ENCODE measurements at regions not wholly inside any gene's neighbourhood (a gene's known extent, or its start where the extent isn't known, plus 50 kb on each side); places are given as distances from the start of the nearest gene placed in this dataset.
"Not testable (repeated sequence)": the region's sequence is repeated elsewhere in the genome, so short reads cannot be mapped to it uniquely, and the experiment has no call there.

DNA sequence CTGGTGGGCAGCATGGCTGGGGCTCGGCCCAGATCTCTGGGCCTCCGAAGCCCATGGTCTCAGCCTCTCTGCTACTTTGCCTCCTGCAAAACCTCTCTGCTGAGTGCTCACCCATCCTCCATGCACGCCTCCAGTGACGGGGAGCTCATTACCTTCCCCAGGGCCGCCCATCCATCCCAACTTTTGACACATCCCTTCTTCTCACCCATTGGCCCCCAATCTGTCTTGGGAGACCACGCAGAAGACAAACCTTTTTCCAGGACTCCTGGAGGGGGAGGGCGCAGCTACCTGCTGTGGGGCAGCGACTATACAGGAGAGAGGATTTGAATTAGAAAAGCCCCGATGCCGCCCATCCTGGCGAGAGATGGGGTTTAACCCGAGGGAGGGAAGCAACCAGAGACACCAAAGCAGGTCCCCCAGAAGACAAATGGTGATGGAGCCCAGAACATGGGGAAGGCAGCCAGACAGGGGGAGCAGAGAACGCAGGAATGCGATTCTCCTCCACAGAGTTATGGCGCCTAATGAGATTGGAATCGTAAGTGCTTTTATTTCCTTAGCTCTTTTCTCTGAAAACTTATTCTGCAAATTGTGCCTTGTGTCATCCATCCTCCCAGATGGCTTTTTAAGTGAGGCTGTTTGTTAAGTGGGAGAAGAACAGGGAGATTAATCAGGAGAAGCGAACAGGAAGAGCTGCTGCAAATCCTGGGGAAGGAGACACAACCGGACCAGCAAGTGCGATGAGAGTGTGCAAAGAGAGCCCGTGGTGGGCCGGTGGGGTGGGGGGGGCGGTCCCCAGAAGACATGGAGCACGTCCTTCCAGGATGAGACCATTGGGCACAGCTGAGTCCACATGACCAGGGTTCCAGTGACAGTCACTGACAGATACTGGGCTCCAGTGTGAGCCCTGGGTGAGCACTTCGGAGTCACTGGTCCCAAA lies 623.5 kb downstream of the MATN1 start:
- 83% methylated on average over 24 of the region's 24 CpGs for WGBS
- DNase-seq (ENCODE audit: low read depth in 6 of 9, low spot score in 9 of 9) = no peak
- no peaks in the 10 kb centered on the region for H3K27me3 ChIP-seq (ENCODE audit: control insufficient read depth in 2 of 2, insufficient read depth in 1 of 2, low read length in 1 of 2)

DNA sequence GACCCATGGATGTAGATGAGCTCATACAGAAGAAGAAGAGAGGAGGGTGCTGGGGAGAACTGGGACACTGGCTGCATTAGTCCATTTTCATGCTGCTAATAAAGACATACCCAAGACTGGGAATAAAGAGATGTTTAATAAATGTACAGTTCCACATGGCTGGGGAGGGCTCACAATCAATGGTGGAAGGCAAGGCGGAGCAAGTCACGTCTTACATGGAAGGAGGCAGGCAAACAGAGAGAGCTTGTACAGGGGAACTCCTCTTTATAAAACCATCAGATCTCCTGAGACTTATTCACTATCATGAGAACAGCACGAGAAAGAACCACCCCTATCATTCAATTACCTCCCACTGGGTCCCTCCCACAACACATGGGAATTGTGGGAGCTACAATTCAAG lies 625.5 kb downstream of the MATN1 start:
- DNase-seq (ENCODE audit: low read depth in 6 of 9, low spot score in 9 of 9); H3K4me3 ChIP-seq (ENCODE audit: low read length in 2 of 2); H3K9me3 ChIP-seq (ENCODE audit: control insufficient read depth in 2 of 2, insufficient read depth in 1 of 2, low read length in 1 of 2); H3K27me3 ChIP-seq (ENCODE audit: control insufficient read depth in 2 of 2, insufficient read depth in 1 of 2, low read length in 1 of 2); H3K4me1 ChIP-seq (ENCODE audit: control insufficient read depth in 2 of 2, insufficient read depth in 2 of 2, low read length in 2 of 2); H3K36me3 ChIP-seq (ENCODE audit: control insufficient read depth in 2 of 2, insufficient read depth in 2 of 2, low read length in 1 of 2); H3K27ac ChIP-seq (ENCODE audit: low read depth in 1 of 2, low read length in 1 of 2): not testable (repeated sequence)
- WGBS = 92% methylated on average over 3 of the region's 3 CpGs

More for the DNA sequence above, 623.5 kb downstream of the MATN1 start:
- no peaks in the 10 kb centered on the region for H3K9me3 ChIP-seq (ENCODE audit: control insufficient read depth in 2 of 2, insufficient read depth in 1 of 2, low read length in 1 of 2)
- no peaks in the 10 kb centered on the region for H3K4me1 ChIP-seq (ENCODE audit: control insufficient read depth in 2 of 2, insufficient read depth in 2 of 2, low read length in 2 of 2)
- no peak overlapping the region for H3K4me3 ChIP-seq (ENCODE audit: low read length in 2 of 2)
- no peaks in the 10 kb centered on the region for H3K36me3 ChIP-seq (ENCODE audit: control insufficient read depth in 2 of 2, insufficient read depth in 2 of 2, low read length in 1 of 2)
- no peak overlapping the region for H3K27ac ChIP-seq (ENCODE audit: low read depth in 1 of 2, low read length in 1 of 2)

DNA sequence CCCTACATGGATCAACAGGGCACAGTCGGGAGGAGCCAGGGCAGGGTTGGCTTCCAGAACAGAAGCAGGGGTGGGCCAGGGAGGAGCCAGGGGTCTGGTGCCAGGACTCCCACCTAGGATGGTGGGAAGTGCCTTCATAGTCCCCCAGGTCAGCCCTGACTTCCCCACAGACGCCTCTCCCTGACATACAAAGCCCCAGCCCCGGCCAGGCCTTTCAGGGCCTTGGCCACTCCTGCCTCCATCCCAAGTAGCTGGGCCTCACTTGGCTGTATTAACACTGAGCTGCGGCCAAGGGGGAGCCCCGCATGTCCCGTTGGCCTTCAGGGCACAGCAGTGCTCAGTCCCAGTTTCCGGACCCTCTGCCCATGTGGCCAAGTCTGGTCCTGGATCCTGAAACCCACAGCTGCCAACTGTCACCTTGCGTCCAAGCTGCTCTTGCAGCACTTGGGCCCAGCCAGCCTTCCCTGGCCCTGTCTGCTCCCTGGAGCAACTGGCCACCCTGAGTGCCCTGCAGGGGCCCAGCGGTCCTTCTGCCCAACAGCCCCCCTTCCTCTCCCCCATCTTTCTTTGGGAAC lies 627.8 kb downstream of the MATN1 start:
- H3K27me3 ChIP-seq (ENCODE audit: control insufficient read depth in 2 of 2, insufficient read depth in 1 of 2, low read length in 1 of 2) = no peaks in the 10 kb centered on the region
- 96% methylated on average over 9 of the region's 9 CpGs for WGBS
- no peak overlapping the region for H3K27ac ChIP-seq (ENCODE audit: low read depth in 1 of 2, low read length in 1 of 2)
- peaks cover 1 to 20% of the 10 kb centered on the region in 2 donors for H3K9me3 ChIP-seq (ENCODE audit: control insufficient read depth in 2 of 2, insufficient read depth in 1 of 2, low read length in 1 of 2)
- H3K4me3 ChIP-seq (ENCODE audit: low read length in 2 of 2) = no peak overlapping the region
- no peak for DNase-seq (ENCODE audit: low read depth in 6 of 9, low spot score in 9 of 9)
- no peaks in the 10 kb centered on the region for H3K4me1 ChIP-seq (ENCODE audit: control insufficient read depth in 2 of 2, insufficient read depth in 2 of 2, low read length in 2 of 2)
- H3K36me3 ChIP-seq (ENCODE audit: control insufficient read depth in 2 of 2, insufficient read depth in 2 of 2, low read length in 1 of 2) = no peaks in the 10 kb centered on the region

DNA sequence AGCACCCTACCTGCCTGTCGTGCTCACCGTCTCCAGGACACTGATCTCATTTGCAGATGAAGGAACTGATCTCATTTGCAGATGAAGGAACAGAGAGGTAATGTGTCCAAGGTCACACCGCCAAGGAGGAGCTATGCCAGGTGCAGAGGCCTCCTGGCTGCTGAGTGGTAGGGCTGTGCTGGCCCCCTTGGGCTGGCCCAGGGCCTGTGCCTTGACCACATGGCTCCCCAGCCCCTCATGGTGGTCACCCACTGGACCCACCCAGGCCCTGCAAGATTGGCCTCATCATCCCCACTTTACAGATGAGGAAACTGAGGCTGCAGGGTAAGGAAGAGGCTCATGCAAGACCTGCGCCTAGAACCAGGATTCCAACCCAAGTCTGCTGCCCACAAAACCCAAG lies 628.3 kb downstream of the MATN1 start:
- Histone ChIP-seq H3K27ac (ENCODE audit: low read depth in 1 of 2, low read length in 1 of 2) (no peak overlapping the region), H3K9me3 (ENCODE audit: control insufficient read depth in 2 of 2, insufficient read depth in 1 of 2, low read length in 1 of 2) (peaks cover 2 to 20% of the 10 kb centered on the region in 2 donors), H3K36me3 (ENCODE audit: control insufficient read depth in 2 of 2, insufficient read depth in 2 of 2, low read length in 1 of 2) (no peaks in the 10 kb centered on the region), H3K4me3 (ENCODE audit: low read length in 2 of 2) (no peak overlapping the region), H3K4me1 (ENCODE audit: control insufficient read depth in 2 of 2, insufficient read depth in 2 of 2, low read length in 2 of 2) (no peaks in the 10 kb centered on the region), H3K27me3 (ENCODE audit: control insufficient read depth in 2 of 2, insufficient read depth in 1 of 2, low read length in 1 of 2) (no peaks in the 10 kb centered on the region)
- no peak for DNase-seq (ENCODE audit: low read depth in 6 of 9, low spot score in 9 of 9)
- 96% methylated on average over 4 of the region's 4 CpGs for WGBS

DNA sequence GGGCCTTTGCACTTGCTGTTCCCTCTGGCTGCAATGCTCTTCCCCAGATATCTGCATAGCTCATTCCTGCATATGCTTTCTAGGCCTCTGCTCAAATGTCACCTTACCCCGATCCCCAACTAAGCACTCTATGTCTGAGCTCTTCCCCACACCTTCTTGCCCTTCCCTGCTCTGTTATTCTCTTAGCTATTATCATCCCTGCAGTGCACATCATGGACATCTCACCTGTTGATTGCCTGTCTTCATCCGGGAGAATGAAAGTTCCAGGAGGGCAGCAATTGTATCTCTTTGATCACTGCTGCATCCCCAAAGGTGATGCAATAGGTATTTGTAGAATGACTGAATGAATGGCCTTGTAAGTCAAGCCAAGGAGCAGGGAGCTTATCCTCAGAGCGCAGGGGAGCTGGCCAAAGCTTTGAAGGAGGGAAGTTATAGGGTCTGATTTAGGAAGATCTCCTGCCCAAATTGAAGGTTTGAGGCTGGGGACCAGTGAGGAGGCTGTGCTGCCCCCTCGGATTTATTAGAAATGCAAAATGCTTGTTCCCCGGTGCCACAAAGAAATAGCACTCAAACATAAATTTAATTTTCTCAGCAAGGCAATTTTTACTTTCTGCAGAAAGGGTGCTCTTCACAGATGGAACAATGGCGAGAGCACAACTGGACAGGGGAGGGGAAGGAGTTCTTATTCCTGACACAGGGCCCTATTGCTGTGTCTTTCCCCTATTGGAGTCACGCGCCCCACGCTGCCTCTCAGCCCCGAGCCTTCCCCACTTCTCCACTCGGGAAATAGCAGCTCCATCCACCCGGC lies 631.1 kb downstream of the MATN1 start:
- Histone ChIP-seq H3K4me1 (ENCODE audit: control insufficient read depth in 2 of 2, insufficient read depth in 2 of 2, low read length in 2 of 2) (no peaks in the 10 kb centered on the region), H3K9me3 (ENCODE audit: control insufficient read depth in 2 of 2, insufficient read depth in 1 of 2, low read length in 1 of 2) (peaks cover 2 to 20% of the 10 kb centered on the region in 2 donors)
- no peak for DNase-seq (ENCODE audit: low read depth in 6 of 9, low spot score in 9 of 9)

DNA sequence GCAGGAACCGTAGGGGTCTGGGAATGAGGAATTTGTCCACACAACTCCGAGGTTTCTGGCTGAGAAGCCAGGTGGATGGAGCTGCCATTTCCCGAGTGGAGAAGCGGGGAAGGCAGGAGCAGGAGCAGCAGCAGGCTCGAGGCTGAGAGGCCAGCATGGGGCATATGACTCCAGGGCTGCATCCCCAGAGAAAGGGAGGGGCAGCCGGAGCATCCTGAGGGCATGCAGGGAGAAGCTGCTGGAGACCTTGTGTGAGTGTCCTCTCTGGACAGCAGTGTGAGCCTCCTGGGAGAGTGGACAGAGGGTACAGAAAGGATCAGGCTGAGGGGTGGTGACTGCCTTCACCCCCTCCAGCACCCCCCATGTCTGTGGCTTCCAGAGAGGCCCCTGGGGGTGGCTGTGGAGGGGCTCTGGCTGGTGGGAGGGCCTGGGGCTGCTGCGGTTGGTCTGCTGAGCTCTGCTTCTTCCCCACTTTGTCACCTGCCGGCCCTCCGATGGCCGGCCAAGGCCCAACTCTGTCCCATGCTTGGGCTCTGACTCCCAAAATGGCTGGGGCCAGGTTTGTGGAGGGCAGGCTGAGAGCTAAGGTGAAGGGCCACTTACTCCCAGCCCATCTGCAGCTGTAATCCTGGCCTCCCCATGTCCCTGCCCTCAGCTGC lies 633.1 kb downstream of the MATN1 start:
- Histone ChIP-seq H3K4me3 (ENCODE audit: low read length in 2 of 2) (no peak overlapping the region), H3K9me3 (ENCODE audit: control insufficient read depth in 2 of 2, insufficient read depth in 1 of 2, low read length in 1 of 2) (peaks cover 2 to 20% of the 10 kb centered on the region in 2 donors), H3K36me3 (ENCODE audit: control insufficient read depth in 2 of 2, insufficient read depth in 2 of 2, low read length in 1 of 2) (no peaks in the 10 kb centered on the region), H3K27me3 (ENCODE audit: control insufficient read depth in 2 of 2, insufficient read depth in 1 of 2, low read length in 1 of 2) (peaks cover 0 to 5% of the 10 kb centered on the region in 2 donors), H3K27ac (ENCODE audit: low read depth in 1 of 2, low read length in 1 of 2) (no peak overlapping the region), H3K4me1 (ENCODE audit: control insufficient read depth in 2 of 2, insufficient read depth in 2 of 2, low read length in 2 of 2) (no peaks in the 10 kb centered on the region)
- WGBS = 90% methylated on average over 10 of the region's 10 CpGs
- DNase-seq (ENCODE audit: low read depth in 6 of 9, low spot score in 9 of 9) = no peak

More for the DNA sequence above, 631.1 kb downstream of the MATN1 start:
- Histone ChIP-seq H3K27ac (ENCODE audit: low read depth in 1 of 2, low read length in 1 of 2) (no peak overlapping the region), H3K36me3 (ENCODE audit: control insufficient read depth in 2 of 2, insufficient read depth in 2 of 2, low read length in 1 of 2) (no peaks in the 10 kb centered on the region), H3K4me3 (ENCODE audit: low read length in 2 of 2) (no peak overlapping the region), H3K27me3 (ENCODE audit: control insufficient read depth in 2 of 2, insufficient read depth in 1 of 2, low read length in 1 of 2) (no peaks in the 10 kb centered on the region)
- 94% methylated on average over 12 of the region's 12 CpGs for WGBS

DNA sequence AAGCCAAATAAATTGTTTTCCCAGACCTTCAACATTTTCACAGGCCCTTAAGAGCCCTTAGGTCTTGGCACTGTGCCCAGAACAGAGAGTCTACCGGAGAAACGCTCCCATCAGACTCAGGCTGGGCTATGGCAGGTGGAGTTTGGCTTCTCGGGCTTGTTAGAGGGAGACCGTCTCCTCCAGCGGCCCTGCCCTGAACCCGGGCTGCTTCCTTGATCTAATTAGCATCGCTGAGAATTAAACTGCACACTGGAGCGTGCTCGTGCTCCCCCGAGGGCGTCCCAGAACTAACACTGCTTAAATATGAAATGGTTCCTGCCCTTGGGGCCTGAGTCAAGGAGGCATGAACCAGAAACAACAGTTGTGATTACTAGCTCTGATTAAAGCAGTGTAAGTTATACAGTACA lies 634.4 kb downstream of the MATN1 start:
- no peaks in the 10 kb centered on the region for H3K4me1 ChIP-seq (ENCODE audit: control insufficient read depth in 2 of 2, insufficient read depth in 2 of 2, low read length in 2 of 2)
- no peak for DNase-seq (ENCODE audit: low read depth in 6 of 9, low spot score in 9 of 9)
- WGBS = 81% methylated on average over 11 of the region's 11 CpGs

DNA sequence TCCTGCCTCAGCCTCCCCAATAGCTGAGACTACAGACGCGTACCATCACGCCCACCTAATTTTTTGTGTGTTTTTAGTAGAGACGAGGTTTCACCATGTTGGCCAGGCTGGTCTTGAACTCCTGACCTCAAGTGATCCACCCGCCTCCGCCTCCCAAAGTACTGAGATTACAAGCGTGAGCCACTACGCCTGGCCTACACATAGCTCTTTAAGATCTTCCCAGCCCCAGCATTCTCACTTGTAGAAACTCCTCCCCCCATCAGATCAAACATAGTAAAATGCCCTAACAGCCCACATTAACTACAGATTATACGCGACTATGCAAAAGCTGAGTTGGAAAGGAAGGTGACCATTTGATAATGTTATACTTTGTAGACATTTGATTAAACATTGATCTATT lies 634.8 kb downstream of the MATN1 start:
- Histone ChIP-seq H3K4me3 (ENCODE audit: low read length in 2 of 2) (no peak overlapping the region), H3K27ac (ENCODE audit: low read depth in 1 of 2, low read length in 1 of 2) (no peak overlapping the region), H3K36me3 (ENCODE audit: control insufficient read depth in 2 of 2, insufficient read depth in 2 of 2, low read length in 1 of 2) (no peaks in the 10 kb centered on the region), H3K9me3 (ENCODE audit: control insufficient read depth in 2 of 2, insufficient read depth in 1 of 2, low read length in 1 of 2) (peaks cover 2 to 16% of the 10 kb centered on the region in 2 donors), H3K4me1 (ENCODE audit: control insufficient read depth in 2 of 2, insufficient read depth in 2 of 2, low read length in 2 of 2) (no peaks in the 10 kb centered on the region), H3K27me3 (ENCODE audit: control insufficient read depth in 2 of 2, insufficient read depth in 1 of 2, low read length in 1 of 2) (peaks cover 0 to 5% of the 10 kb centered on the region in 2 donors)
- no peak for DNase-seq (ENCODE audit: low read depth in 6 of 9, low spot score in 9 of 9)
- 97% methylated on average over 10 of the region's 10 CpGs for WGBS

More for the DNA sequence above, 634.4 kb downstream of the MATN1 start:
- Histone ChIP-seq H3K4me3 (ENCODE audit: low read length in 2 of 2) (no peak overlapping the region), H3K9me3 (ENCODE audit: control insufficient read depth in 2 of 2, insufficient read depth in 1 of 2, low read length in 1 of 2) (peaks cover 2 to 20% of the 10 kb centered on the region in 2 donors), H3K27me3 (ENCODE audit: control insufficient read depth in 2 of 2, insufficient read depth in 1 of 2, low read length in 1 of 2) (peaks cover 0 to 5% of the 10 kb centered on the region in 2 donors), H3K36me3 (ENCODE audit: control insufficient read depth in 2 of 2, insufficient read depth in 2 of 2, low read length in 1 of 2) (no peaks in the 10 kb centered on the region), H3K27ac (ENCODE audit: low read depth in 1 of 2, low read length in 1 of 2) (no peak overlapping the region)
